SK-N-SH (cell line): ENCODE measurements at regions not wholly inside any gene's neighbourhood (a gene's known extent, or its start where the extent isn't known, plus 50 kb on each side); places are given as distances from the start of the nearest gene placed in this dataset.

Experiments used
- GABPA ChIP-seq: IDR thresholded peaks from 2 replicates; pipeline ENCODE4 v1.4.0; 2012; ENCODE audit warnings: low read depth, mild to moderate bottlenecking
- JUND ChIP-seq: IDR thresholded peaks from 2 replicates; pipeline ENCODE4 v1.4.0; 2012
- MXI1 ChIP-seq: IDR thresholded peaks from 2 replicates; pipeline ENCODE4 v1.6.1; 2012; ENCODE audit warnings: mild to moderate bottlenecking, low read depth, low read length, improper control_type of control experiment
- RCOR1 ChIP-seq: fragments of 150-350 bp; IDR thresholded peaks from 2 replicates; pipeline ENCODE4 v1.6.1; 2017; ENCODE audit warnings: antibody characterized with exemption, low read length
- RFX5 ChIP-seq: IDR thresholded peaks from 2 replicates; pipeline ENCODE4 v1.6.1; 2012; ENCODE audit warnings: mild to moderate bottlenecking, improper control_type of control experiment, low read length
- SMC3 ChIP-seq: IDR thresholded peaks from 2 replicates; pipeline ENCODE4 v1.6.1; 2012; ENCODE audit warnings: low read depth, low read length, improper control_type of control experiment
- TAF1 ChIP-seq: IDR thresholded peaks from 2 replicates; pipeline ENCODE4 v1.6.1; 2012; ENCODE audit warnings: low read depth, mild to moderate bottlenecking, low read length, moderate library complexity, borderline replicate concordance
- TEAD4 ChIP-seq: IDR thresholded peaks from 2 replicates; pipeline ENCODE4 v1.4.0; 2012; ENCODE audit warnings: mild to moderate bottlenecking, borderline replicate concordance; ENCODE audit not compliant: insufficient read depth
- TF ChIP-seq, protein P1 (sequence below): IDR thresholded peaks from 2 replicates; pipeline ENCODE4 v1.4.0; 2012; ENCODE audit warnings: low read depth, borderline replicate concordance
- TF ChIP-seq, protein P2 (sequence below): fragments of 150-350 bp; IDR thresholded peaks from 2 replicates; pipeline ENCODE4 v1.6.1; 2017; ENCODE audit warnings: antibody characterized with exemption, low read length, low read depth, borderline replicate concordance

DNA sequence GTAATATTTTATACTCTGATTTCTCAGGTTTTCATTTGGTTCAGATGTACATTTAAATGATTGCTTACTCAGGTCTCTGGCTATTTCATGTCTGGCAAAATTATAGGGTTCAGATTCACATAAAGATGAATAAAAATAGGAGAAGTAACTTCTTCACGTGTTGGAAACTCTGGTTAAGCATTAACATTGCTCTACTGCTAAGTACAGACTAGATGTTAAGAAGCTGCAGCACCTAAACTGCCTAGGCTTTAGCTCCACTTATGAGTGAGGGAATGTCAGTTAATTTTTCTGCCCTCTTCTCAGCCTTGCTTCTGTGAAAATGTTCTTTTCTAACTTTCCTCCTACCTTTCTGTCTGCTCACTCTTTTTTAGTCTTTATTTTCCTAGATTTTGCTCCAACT is 361.2 kb downstream of the ARAP2 start:
- no peak for TF ChIP-seq MXI1
- TF ChIP-seq, protein P1, sequence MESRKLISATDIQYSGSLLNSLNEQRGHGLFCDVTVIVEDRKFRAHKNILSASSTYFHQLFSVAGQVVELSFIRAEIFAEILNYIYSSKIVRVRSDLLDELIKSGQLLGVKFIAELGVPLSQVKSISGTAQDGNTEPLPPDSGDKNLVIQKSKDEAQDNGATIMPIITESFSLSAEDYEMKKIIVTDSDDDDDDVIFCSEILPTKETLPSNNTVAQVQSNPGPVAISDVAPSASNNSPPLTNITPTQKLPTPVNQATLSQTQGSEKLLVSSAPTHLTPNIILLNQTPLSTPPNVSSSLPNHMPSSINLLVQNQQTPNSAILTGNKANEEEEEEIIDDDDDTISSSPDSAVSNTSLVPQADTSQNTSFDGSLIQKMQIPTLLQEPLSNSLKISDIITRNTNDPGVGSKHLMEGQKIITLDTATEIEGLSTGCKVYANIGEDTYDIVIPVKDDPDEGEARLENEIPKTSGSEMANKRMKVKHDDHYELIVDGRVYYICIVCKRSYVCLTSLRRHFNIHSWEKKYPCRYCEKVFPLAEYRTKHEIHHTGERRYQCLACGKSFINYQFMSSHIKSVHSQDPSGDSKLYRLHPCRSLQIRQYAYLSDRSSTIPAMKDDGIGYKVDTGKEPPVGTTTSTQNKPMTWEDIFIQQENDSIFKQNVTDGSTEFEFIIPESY: no peak
- TF ChIP-seq TAF1: no peak
- no peak for TF ChIP-seq SMC3
- no peak for TF ChIP-seq GABPA
- no peak for TF ChIP-seq JUND
- TF ChIP-seq, protein P2, sequence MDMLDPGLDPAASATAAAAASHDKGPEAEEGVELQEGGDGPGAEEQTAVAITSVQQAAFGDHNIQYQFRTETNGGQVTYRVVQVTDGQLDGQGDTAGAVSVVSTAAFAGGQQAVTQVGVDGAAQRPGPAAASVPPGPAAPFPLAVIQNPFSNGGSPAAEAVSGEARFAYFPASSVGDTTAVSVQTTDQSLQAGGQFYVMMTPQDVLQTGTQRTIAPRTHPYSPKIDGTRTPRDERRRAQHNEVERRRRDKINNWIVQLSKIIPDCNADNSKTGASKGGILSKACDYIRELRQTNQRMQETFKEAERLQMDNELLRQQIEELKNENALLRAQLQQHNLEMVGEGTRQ: no peak
- no peak for TF ChIP-seq RCOR1
- TF ChIP-seq RFX5: no peak
- no peak for TF ChIP-seq TEAD4
